NCI-H2196 (cell line): ENCODE measurements at regions not wholly inside any gene's neighbourhood (a gene's known extent, or its start where the extent isn't known, plus 50 kb on each side); places are given as distances from the start of the nearest gene placed in this dataset.

Source experiments
- DNase-seq: peaks from one replicate; lab custom pipeline; 2025; ENCODE audit not compliant: unreplicated experiment; lab: John Stamatoyannopoulos, UW

DNA sequence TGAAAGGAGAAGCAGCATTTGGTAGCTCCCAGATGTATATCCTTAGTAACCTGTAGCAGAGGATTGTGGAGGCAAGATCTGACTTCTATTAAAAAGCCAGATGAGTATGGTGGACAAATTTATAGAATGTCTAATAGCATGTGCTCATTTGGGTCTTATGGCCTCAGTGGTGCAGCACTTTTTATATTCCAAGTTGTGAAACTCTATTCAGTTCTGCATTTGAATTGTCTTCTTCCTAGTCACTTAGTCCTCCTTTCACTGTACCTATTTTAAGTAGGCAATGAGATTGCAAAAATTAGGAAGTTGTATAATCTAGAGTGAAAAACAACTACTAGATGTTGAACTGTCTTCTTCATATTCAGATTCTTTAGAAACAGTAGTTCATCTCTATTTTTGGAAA lies 412.5 kb upstream of the PCDH9 start:
- DNase-seq, result no peak

DNA sequence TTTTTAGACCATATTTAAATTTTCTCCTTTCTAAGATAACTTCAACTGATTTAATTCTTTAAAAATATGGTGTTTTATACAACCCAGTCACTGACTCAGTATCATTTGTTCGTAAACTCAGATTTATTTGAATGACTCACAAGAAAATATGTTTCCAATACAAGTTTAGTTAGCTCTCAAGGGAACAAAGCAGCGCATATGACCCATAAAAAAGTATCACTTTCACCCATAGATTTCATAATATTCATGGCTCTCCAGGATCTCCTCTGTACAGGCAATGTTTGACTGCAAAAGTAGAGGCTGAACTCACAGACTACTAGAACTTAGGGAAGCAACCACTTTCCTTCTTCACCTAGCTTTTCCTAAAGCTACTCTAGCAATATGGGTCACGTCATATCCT lies 405.6 kb upstream of the PCDH9 start:
- no peak for DNase-seq

- no peak for DNase-seq
Observed at GRCh38 chr13:67632590-67632989, 402.5 kb upstream of the PCDH9 start.

GRCh38 chr13:67630640-67631039 lies 400.5 kb upstream of the PCDH9 start:
- no peak for DNase-seq

- no peak for DNase-seq
Observed at GRCh38 chr13:67623630-67624029, 393.5 kb upstream of the PCDH9 start.

DNA sequence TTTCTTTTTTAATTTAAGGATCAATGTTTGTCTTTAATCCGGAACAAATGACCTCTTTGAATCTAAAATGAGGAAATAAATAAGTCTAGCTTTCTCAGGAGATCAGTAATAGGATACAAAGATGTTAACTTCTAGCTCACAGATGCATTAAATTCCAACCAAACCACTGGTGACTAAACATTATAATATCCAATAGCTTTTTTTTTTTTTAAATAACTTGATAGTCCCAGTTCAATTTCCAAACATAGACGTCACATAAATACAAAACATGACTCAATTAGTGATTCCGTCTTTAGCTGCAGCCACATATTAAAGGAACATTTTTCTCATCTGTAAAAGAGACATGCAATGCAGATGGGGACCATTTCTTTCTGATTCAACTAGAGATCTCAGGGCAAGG lies 390.5 kb upstream of the PCDH9 start:
- no peak for DNase-seq

- no peak for DNase-seq
Observed at GRCh38 chr13:67619995-67620380, 389.9 kb upstream of the PCDH9 start.

DNA sequence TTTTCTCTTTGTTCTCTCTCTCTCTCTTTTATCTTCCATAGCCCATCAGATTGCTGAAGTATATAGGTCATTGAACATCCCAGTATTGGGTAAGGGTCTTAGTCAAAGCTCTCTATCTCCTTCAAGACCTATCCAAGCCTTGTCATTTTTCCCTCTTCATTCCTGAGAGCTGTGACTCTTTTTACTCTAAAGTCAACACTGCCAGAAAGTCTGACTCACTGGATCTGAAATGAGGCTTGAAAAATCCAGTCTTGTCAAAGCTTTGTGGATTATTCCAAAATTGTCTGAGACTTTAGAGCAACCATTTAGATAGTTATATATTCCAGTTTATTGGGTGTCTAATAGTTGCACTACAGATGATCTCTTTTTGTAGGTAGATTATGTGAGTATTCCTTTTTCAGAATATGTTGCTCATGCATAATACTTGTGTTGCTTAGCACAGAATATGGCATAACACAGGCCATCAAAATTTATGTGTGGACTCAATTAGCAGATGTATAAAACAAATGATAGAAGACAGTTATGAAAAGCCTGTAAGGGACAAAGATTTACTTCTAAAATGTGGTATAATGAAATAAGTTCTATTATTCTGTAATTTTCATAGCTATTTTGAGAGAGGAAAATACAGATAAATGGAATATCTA lies 389.3 kb upstream of the PCDH9 start:
- no peak for DNase-seq

DNA sequence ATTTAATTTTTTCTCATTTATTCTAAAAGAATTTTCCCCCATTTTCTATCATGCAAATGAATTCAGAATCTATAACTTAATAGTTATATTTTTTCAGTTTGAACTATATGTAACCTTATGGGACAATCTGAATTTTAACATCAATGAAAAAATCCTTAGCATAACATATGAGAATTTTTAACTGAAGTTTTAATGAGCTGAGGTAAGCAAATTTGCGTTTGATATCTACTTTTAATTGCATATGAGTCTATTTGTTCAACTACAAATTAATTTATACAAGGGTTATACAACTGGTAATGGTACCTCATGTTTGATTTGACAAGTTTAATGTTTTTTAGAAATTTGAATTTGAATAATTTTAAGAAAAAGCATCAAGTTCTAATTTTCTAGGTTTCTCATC lies 384.4 kb upstream of the PCDH9 start:
- DNase-seq, result no peak

DNA sequence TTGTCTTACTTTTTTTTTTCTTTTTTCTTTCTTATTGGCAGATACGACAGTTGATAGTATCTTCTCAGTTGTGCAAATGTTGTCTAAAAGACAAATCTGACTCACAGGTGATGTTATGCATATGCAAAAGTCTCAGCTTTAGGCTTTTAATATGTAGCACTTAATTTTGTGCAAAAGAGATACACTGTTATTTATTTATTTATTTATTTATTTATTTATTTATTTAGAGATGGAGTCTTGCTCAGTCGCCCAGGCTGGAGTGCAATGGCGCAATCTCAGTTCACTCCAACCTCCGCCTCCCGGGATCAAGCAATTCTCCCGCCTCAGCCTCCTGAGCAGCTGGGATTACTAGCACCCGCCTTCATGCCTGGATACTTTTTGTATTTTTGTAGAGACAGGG lies 383.9 kb upstream of the PCDH9 start:
- no peak for DNase-seq

DNA sequence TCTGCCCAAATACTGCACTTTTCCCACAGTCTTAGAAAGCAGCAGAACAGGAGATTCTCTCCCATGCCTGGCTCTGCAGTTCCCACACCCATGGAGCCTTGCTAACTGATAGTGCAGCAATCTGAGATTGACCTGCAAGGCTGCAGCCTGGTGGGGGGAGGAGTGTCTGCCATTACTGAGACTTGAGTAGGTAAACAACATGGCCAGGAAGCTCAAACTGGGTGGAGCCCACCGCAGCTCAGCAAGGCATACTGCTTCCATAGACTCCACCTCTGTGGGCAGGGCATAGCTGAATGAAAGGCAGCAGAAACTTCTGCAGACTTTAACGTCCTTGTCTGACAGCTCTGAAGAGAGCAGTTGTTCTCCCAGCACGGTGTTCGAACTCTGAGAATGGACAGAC lies 358.5 kb upstream of the PCDH9 start:
- no peak for DNase-seq

DNA sequence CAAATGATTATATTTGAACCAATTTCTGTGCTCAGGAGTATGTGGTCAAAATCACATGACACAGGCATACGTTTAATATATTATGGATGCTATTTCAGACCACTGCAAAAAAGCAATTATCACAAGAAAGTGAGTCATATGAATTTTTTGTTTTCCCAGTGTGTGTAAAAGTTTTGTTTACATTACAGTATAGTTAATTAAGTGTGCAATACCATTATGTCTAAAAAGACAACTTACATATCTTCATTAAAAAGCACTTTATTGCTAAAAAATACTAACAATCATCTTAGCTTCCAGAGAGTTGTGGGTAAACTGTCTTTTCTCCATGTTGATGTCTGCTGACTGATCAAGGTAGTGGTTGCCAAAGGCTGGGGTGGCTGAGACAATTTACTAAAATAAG lies 347.2 kb upstream of the PCDH9 start:
- DNase-seq, result no peak

- DNase-seq, result no peak
Observed at GRCh38 chr13:67574320-67575233, 344.4 kb upstream of the PCDH9 start.

DNA sequence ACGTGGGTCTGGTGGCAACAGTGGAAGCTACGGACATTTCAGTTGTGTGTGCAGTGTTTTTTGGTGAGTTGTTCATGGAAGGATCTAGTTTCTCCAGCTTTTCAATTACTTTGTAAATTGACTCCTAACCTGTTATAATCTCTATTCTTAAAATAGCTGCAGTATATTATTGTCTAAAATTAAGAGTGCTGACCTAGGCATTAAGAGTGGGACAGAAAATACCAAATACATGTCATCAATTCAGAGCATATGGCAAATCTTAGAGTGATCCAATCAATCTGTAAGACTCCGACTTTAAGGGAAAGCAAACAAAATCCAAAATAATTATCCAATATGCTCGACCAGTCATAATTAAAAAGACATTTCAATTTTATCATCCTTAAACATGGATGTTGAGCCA lies 338.1 kb upstream of the PCDH9 start:
- no peak for DNase-seq

GRCh38 chr13:67557642-67558241 lies 327.6 kb upstream of the PCDH9 start:
- no peak for DNase-seq

GRCh38 chr13:67557118-67557517 lies 327.0 kb upstream of the PCDH9 start:
- DNase-seq, result no peak

- DNase-seq, result no peak
Observed at GRCh38 chr13:67554746-67555452, 324.8 kb upstream of the PCDH9 start.

- no peak for DNase-seq
Observed at GRCh38 chr13:67554286-67554685, 324.1 kb upstream of the PCDH9 start.

DNA sequence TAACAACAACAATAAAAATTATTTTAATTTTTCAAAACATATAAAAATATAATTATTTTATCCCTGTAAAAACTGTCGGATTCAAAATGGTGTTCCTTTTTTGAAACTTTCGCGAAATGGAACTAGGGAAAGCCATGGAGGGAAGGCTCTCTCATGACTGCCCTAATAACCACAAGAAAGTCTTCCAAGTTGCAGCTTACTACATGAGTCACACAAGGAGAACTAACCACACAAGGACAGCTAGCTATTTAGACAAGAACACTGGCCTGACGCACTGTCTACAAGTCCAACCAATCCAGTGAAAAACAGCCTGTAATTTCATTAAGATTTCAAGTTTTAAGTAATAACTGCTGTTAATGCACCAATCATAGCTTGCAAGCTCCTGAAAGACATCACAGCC lies 319.2 kb upstream of the PCDH9 start:
- no peak for DNase-seq

DNA sequence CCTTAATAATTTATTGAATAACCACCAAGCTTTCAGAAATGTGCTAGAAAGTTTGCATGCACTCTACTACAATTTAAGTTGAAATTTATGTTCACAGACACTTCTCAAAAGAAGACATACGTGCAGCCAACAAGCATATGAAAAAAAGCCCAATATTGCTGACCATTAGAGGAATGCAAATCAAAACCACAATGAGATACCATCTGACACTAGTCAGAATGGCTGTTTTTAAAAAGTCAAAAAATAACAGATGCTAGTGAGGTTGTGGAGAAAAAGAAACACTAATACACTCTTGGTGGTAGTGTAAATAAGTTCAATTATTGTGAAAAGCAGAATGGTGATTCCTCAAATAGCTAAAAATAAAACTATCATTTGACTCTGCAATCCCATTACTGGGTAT lies 308.8 kb upstream of the PCDH9 start:
- no peak for DNase-seq

- DNase-seq, result no peak
Observed at GRCh38 chr13:67520886-67521285, 290.8 kb upstream of the PCDH9 start.

GRCh38 chr13:67519356-67519755 lies 289.2 kb upstream of the PCDH9 start:
- no peak for DNase-seq
